ENCODE measurements at regions not wholly inside any gene's neighbourhood (a gene's known extent, or its start where the extent isn't known, plus 50 kb on each side); places are given as distances from the start of the nearest gene placed in this dataset.

GRCh38 chr2:85959185-85959584, 70.4 kb upstream of the ST3GAL5 start:
- DNase-seq (ENCODE audit: low read depth, low spot score) = no peak
- peaks cover 21% of the 10 kb centered on the region; the same call in 2 of the 3 replicates for H3K9me3 ChIP-seq (replicated peaks; ENCODE audit: control insufficient read depth, insufficient read depth, low read length)
- ATAC-seq = no peak
- POLR2A ChIA-PET = interaction anchor here (1.0 to 1.5 kb wide), 2 partner anchors 10 to 14 kb away, joined by 3 read pairs; no protein-coding TSS in a partner anchor
- TF ChIP-seq MYC (IDR thresholded peaks at IDR 0.05; ENCODE audit: insufficient read depth, insufficient read length, insufficient replicate concordance, low read length, severe bottlenecking) (no peak), MXI1 (IDR thresholded peaks at IDR 0.05; ENCODE audit: low read depth, low read length) (no peak), HDAC2 (IDR thresholded peaks at IDR 0.05) (no peak), ZZZ3 (IDR thresholded peaks at IDR 0.05; ENCODE audit: control insufficient read depth, insufficient read length, low read depth) (no peak), ELK1 (IDR thresholded peaks at IDR 0.05; ENCODE audit: low read depth, low read length) (no peak), NFIC (IDR thresholded peaks at IDR 0.05; ENCODE audit: low read depth, low read length) (no peak)
- TF ChIP-seq, protein P1, sequence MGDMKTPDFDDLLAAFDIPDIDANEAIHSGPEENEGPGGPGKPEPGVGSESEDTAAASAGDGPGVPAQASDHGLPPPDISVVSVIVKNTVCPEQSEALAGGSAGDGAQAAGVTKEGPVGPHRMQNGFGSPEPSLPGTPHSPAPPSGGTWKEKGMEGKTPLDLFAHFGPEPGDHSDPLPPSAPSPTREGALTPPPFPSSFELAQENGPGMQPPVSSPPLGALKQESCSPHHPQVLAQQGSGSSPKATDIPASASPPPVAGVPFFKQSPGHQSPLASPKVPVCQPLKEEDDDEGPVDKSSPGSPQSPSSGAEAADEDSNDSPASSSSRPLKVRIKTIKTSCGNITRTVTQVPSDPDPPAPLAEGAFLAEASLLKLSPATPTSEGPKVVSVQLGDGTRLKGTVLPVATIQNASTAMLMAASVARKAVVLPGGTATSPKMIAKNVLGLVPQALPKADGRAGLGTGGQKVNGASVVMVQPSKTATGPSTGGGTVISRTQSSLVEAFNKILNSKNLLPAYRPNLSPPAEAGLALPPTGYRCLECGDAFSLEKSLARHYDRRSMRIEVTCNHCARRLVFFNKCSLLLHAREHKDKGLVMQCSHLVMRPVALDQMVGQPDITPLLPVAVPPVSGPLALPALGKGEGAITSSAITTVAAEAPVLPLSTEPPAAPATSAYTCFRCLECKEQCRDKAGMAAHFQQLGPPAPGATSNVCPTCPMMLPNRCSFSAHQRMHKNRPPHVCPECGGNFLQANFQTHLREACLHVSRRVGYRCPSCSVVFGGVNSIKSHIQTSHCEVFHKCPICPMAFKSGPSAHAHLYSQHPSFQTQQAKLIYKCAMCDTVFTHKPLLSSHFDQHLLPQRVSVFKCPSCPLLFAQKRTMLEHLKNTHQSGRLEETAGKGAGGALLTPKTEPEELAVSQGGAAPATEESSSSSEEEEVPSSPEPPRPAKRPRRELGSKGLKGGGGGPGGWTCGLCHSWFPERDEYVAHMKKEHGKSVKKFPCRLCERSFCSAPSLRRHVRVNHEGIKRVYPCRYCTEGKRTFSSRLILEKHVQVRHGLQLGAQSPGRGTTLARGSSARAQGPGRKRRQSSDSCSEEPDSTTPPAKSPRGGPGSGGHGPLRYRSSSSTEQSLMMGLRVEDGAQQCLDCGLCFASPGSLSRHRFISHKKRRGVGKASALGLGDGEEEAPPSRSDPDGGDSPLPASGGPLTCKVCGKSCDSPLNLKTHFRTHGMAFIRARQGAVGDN (IDR thresholded peaks at IDR 0.05) = no peak
- TF ChIP-seq, protein P2, sequence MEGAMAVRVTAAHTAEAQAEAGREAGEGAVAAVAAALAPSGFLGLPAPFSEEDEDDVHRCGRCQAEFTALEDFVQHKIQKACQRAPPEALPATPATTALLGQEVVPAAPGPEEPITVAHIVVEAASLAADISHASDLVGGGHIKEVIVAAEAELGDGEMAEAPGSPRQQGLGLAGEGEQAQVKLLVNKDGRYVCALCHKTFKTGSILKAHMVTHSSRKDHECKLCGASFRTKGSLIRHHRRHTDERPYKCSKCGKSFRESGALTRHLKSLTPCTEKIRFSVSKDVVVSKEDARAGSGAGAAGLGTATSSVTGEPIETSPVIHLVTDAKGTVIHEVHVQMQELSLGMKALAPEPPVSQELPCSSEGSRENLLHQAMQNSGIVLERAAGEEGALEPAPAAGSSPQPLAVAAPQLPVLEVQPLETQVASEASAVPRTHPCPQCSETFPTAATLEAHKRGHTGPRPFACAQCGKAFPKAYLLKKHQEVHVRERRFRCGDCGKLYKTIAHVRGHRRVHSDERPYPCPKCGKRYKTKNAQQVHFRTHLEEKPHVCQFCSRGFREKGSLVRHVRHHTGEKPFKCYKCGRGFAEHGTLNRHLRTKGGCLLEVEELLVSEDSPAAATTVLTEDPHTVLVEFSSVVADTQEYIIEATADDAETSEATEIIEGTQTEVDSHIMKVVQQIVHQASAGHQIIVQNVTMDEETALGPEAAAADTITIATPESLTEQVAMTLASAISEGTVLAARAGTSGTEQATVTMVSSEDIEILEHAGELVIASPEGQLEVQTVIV (IDR thresholded peaks at IDR 0.05; ENCODE audit: borderline replicate concordance, partially characterized antibody) = no peak
- FAIRE-seq = no peak
- H3K27ac ChIP-seq (ENCODE audit: control insufficient read depth, insufficient read depth) = no peak overlapping the region
- H3K79me2 ChIP-seq (ENCODE audit: control insufficient read depth, insufficient read depth, low read length) = no peaks in the 10 kb centered on the region
- no peaks in the 10 kb centered on the region for H3K27me3 ChIP-seq (replicated peaks in 1 of 2; ENCODE audit: control insufficient read depth in 2 of 2, insufficient read depth in 2 of 2, low read length in 1 of 2)
- RAD21 ChIA-PET (ENCODE audit: unreplicated experiment) = no interaction called here
- H3K4me3 ChIP-seq = no peak overlapping the region
- H3K36me3 ChIP-seq (ENCODE audit: control insufficient read depth in 2 of 2, insufficient read depth in 2 of 2, low read length in 1 of 2) = no peaks in the 10 kb centered on the region
- SMC1A ChIA-PET (ENCODE audit: uncharacterized antibody, unreplicated experiment) = interaction anchor here (0.8 to 2.1 kb wide), 5 partner anchors 9 to 76 kb away, joined by 3 to 6 read pairs (median 4); no protein-coding TSS in a partner anchor
- no peak overlapping the region for H2AFZ ChIP-seq (ENCODE audit: control insufficient read depth, low read depth, low read length)
- in situ Hi-C loops (cut with MboI) = no loop called here
- CTCF ChIA-PET = interaction anchor here (0.5 kb wide), 1 partner anchor 645 kb away, joined by 3 read pairs; no protein-coding TSS in a partner anchor
- H3K4me1 ChIP-seq (ENCODE audit: control insufficient read depth, insufficient read depth, low read length) = no peaks in the 10 kb centered on the region; the same call in none of the 2 replicates
- no peaks in the 10 kb centered on the region for H4K20me1 ChIP-seq (ENCODE audit: control insufficient read depth, insufficient read depth)
- no peak overlapping the region for H3K4me2 ChIP-seq (ENCODE audit: control insufficient read depth, insufficient read depth)
- H3K9ac ChIP-seq (ENCODE audit: control insufficient read depth, insufficient read depth, low read length) = no peak overlapping the region
- BruUV-seq (replicated peaks) = no TSS peak
- WGBS (ENCODE audit: insufficient coverage, insufficient replicate concordance, low lambda C conversion rate, missing lambda C conversion rate) = 25% methylated on average over 5 of the region's 5 CpGs
- intact Hi-C loops (cut with micrococcal nuclease; ENCODE audit: unreplicated experiment) = no loop called here

Data from GM12878 (cell line).